ENCODE measurements at regions not wholly inside any gene's neighbourhood (a gene's known extent, or its start where the extent isn't known, plus 50 kb on each side); places are given as distances from the start of the nearest gene placed in this dataset.

GRCh38 chr14:75333606-75334548 lies 55.2 kb downstream of the FOS start:
- peaks cover 16% of the 10 kb centered on the region for H3K27me3 Mint-ChIP-seq
- no peaks in the 10 kb centered on the region for H3K36me3 Mint-ChIP-seq
- peak overlapping the region; percentile 91 to 97 (median 93) for H3K27ac Mint-ChIP-seq
- H3K9me3 Mint-ChIP-seq = no peaks in the 10 kb centered on the region
- Histone ChIP-seq H3K4me3 (ENCODE audit: low read depth, low read length) (peak overlapping the region; percentile 73), H3K27ac (ENCODE audit: insufficient read depth, low read length, poor library complexity, severe bottlenecking) (peak overlapping the region; percentile 62), H3K36me3 (ENCODE audit: control insufficient read depth, insufficient read depth, low read length) (no peaks in the 10 kb centered on the region), H3K27me3 (ENCODE audit: control insufficient read depth, insufficient read depth, low read length) (no peaks in the 10 kb centered on the region), H3K9me3 (ENCODE audit: control insufficient read depth in 2 of 2, low read length in 2 of 2) (no peaks in the 10 kb centered on the region), H3K4me1 (ENCODE audit: control insufficient read depth, insufficient read depth, low read length, poor library complexity, severe bottlenecking) (peaks cover 13% of the 10 kb centered on the region)
- peak overlapping the region; percentile 77 to 91 (median 80) for H3K4me3 Mint-ChIP-seq
- peaks cover 0 to 27% (median 17%) of the 10 kb centered on the region in 4 donors for H3K4me1 Mint-ChIP-seq
- ATAC-seq (ENCODE audit: low read depth in 2 of 2) (peak; percentile 82 to 88), DNase-seq (peak; percentile 7 to 78 (median 67))

GRCh38 chr14:75334549-75335051 lies 56.0 kb downstream of the FOS start:
- peak overlapping the region; percentile 91 to 94 (median 93) for H3K27ac Mint-ChIP-seq
- H3K27me3 Mint-ChIP-seq = peaks cover 16% of the 10 kb centered on the region
- Histone ChIP-seq H3K27me3 (ENCODE audit: control insufficient read depth, insufficient read depth, low read length) (no peaks in the 10 kb centered on the region), H3K9me3 (ENCODE audit: control insufficient read depth in 2 of 2, low read length in 2 of 2) (no peaks in the 10 kb centered on the region), H3K4me3 (ENCODE audit: low read depth, low read length) (peak overlapping the region; percentile 73), H3K4me1 (ENCODE audit: control insufficient read depth, insufficient read depth, low read length, poor library complexity, severe bottlenecking) (peaks cover 13% of the 10 kb centered on the region), H3K36me3 (ENCODE audit: control insufficient read depth, insufficient read depth, low read length) (no peaks in the 10 kb centered on the region), H3K27ac (ENCODE audit: insufficient read depth, low read length, poor library complexity, severe bottlenecking) (peak overlapping the region; percentile 62)
- peak overlapping the region; percentile 77 to 91 (median 80) for H3K4me3 Mint-ChIP-seq
- no peaks in the 10 kb centered on the region for H3K9me3 Mint-ChIP-seq
- ATAC-seq (ENCODE audit: low read depth in 2 of 2) (peak; percentile 16 to 43), DNase-seq (peak in 2 of 3 donors; percentile 6 to 24)
- H3K36me3 Mint-ChIP-seq = no peaks in the 10 kb centered on the region
- peaks cover 0 to 27% (median 17%) of the 10 kb centered on the region in 4 donors for H3K4me1 Mint-ChIP-seq

GRCh38 chr14:75335571-75335970 lies 56.9 kb downstream of the FOS start:
- H3K27me3 Mint-ChIP-seq = peaks cover 13% of the 10 kb centered on the region
- H3K27me3 ChIP-seq (ENCODE audit: control insufficient read depth, insufficient read depth, low read length) = no peaks in the 10 kb centered on the region
- DNase-seq (no peak), ATAC-seq (ENCODE audit: low read depth in 2 of 2) (no peak)
- no peak overlapping the region for H3K27ac ChIP-seq (ENCODE audit: insufficient read depth, low read length, poor library complexity, severe bottlenecking)
- H3K4me1 Mint-ChIP-seq = peaks cover 0 to 27% (median 17%) of the 10 kb centered on the region in 4 donors
- H3K9me3 ChIP-seq (ENCODE audit: control insufficient read depth in 2 of 2, low read length in 2 of 2) = no peaks in the 10 kb centered on the region
- H3K27ac Mint-ChIP-seq = peak overlapping the region in 1 of 3 donors; percentile 86
- no peak overlapping the region for H3K4me3 ChIP-seq (ENCODE audit: low read depth, low read length)
- no peaks in the 10 kb centered on the region for H3K36me3 ChIP-seq (ENCODE audit: control insufficient read depth, insufficient read depth, low read length)
- H3K36me3 Mint-ChIP-seq = no peaks in the 10 kb centered on the region
- H3K4me1 ChIP-seq (ENCODE audit: control insufficient read depth, insufficient read depth, low read length, poor library complexity, severe bottlenecking) = peaks cover 13% of the 10 kb centered on the region
- peak overlapping the region in 1 of 4 donors; percentile 65 for H3K4me3 Mint-ChIP-seq
- no peaks in the 10 kb centered on the region for H3K9me3 Mint-ChIP-seq

- Mint-ChIP-seq H3K27ac (no peak overlapping the region), H3K9me3 (peaks cover 0 to 2% (median 0%) of the 10 kb centered on the region in 7 donors), H3K36me3 (no peaks in the 10 kb centered on the region), H3K27me3 (peaks cover 22% of the 10 kb centered on the region), H3K4me1 (peaks cover 0 to 17% (median 7%) of the 10 kb centered on the region in 4 donors), H3K4me3 (no peak overlapping the region)
- Histone ChIP-seq H3K27ac (ENCODE audit: insufficient read depth, low read length, poor library complexity, severe bottlenecking) (no peak overlapping the region), H3K4me1 (ENCODE audit: control insufficient read depth, insufficient read depth, low read length, poor library complexity, severe bottlenecking) (peaks cover 12% of the 10 kb centered on the region), H3K27me3 (ENCODE audit: control insufficient read depth, insufficient read depth, low read length) (peaks cover 6% of the 10 kb centered on the region), H3K9me3 (ENCODE audit: control insufficient read depth in 2 of 2, low read length in 2 of 2) (no peaks in the 10 kb centered on the region), H3K4me3 (ENCODE audit: low read depth, low read length) (no peak overlapping the region), H3K36me3 (ENCODE audit: control insufficient read depth, insufficient read depth, low read length) (no peaks in the 10 kb centered on the region)
- no peak for ATAC-seq (ENCODE audit: low read depth in 2 of 2)
- DNase-seq = no peak
These were observed 59.8 kb downstream of the FOS start for GRCh38 chr14:75338398-75338797.

- H3K27ac ChIP-seq (ENCODE audit: insufficient read depth, low read length, poor library complexity, severe bottlenecking) = no peak overlapping the region
- H3K27me3 ChIP-seq (ENCODE audit: control insufficient read depth, insufficient read depth, low read length) = peaks cover 6% of the 10 kb centered on the region
- peaks cover 24% of the 10 kb centered on the region for H3K27me3 Mint-ChIP-seq
- H3K4me1 Mint-ChIP-seq = peaks cover 0 to 14% (median 5%) of the 10 kb centered on the region in 4 donors
- ATAC-seq (ENCODE audit: low read depth in 2 of 2) (no peak), DNase-seq (no peak)
- H3K4me3 Mint-ChIP-seq = no peak overlapping the region
- no peaks in the 10 kb centered on the region for H3K36me3 ChIP-seq (ENCODE audit: control insufficient read depth, insufficient read depth, low read length)
- H3K9me3 ChIP-seq (ENCODE audit: control insufficient read depth in 2 of 2, low read length in 2 of 2) = no peaks in the 10 kb centered on the region
- H3K4me1 ChIP-seq (ENCODE audit: control insufficient read depth, insufficient read depth, low read length, poor library complexity, severe bottlenecking) = peaks cover 6% of the 10 kb centered on the region
- H3K9me3 Mint-ChIP-seq = peaks cover 0 to 2% (median 0%) of the 10 kb centered on the region in 7 donors
- no peak overlapping the region for H3K27ac Mint-ChIP-seq
- H3K36me3 Mint-ChIP-seq = no peaks in the 10 kb centered on the region
- H3K4me3 ChIP-seq (ENCODE audit: low read depth, low read length) = no peak overlapping the region
These were observed 60.4 kb downstream of the FOS start for GRCh38 chr14:75339059-75339458.

- no peaks in the 10 kb centered on the region for H3K36me3 Mint-ChIP-seq
These were observed 62.3 kb downstream of the FOS start for GRCh38 chr14:75340921-75341320.

GRCh38 chr14:75341620-75342019 lies 63.0 kb downstream of the FOS start:
- Mint-ChIP-seq H3K36me3 (no peaks in the 10 kb centered on the region), H3K4me1 (no peaks in the 10 kb centered on the region), H3K9me3 (peaks cover 0 to 7% (median 0%) of the 10 kb centered on the region in 7 donors), H3K27ac (no peak overlapping the region), H3K27me3 (peaks cover 18% of the 10 kb centered on the region), H3K4me3 (no peak overlapping the region)
- DNase-seq = no peak
- Histone ChIP-seq H3K27me3 (ENCODE audit: control insufficient read depth, insufficient read depth, low read length) (peaks cover 6% of the 10 kb centered on the region), H3K36me3 (ENCODE audit: control insufficient read depth, insufficient read depth, low read length) (no peaks in the 10 kb centered on the region), H3K9me3 (ENCODE audit: control insufficient read depth in 2 of 2, low read length in 2 of 2) (no peaks in the 10 kb centered on the region), H3K4me3 (ENCODE audit: low read depth, low read length) (no peak overlapping the region), H3K27ac (ENCODE audit: insufficient read depth, low read length, poor library complexity, severe bottlenecking) (no peak overlapping the region), H3K4me1 (ENCODE audit: control insufficient read depth, insufficient read depth, low read length, poor library complexity, severe bottlenecking) (no peaks in the 10 kb centered on the region)
- no peak for ATAC-seq (ENCODE audit: low read depth in 2 of 2)

More at GRCh38 chr14:75340921-75341320, 62.3 kb downstream of the FOS start:
- Histone ChIP-seq H3K27ac (ENCODE audit: insufficient read depth, low read length, poor library complexity, severe bottlenecking) (no peak overlapping the region), H3K4me1 (ENCODE audit: control insufficient read depth, insufficient read depth, low read length, poor library complexity, severe bottlenecking) (no peaks in the 10 kb centered on the region), H3K4me3 (ENCODE audit: low read depth, low read length) (no peak overlapping the region), H3K27me3 (ENCODE audit: control insufficient read depth, insufficient read depth, low read length) (peaks cover 6% of the 10 kb centered on the region), H3K9me3 (ENCODE audit: control insufficient read depth in 2 of 2, low read length in 2 of 2) (no peaks in the 10 kb centered on the region), H3K36me3 (ENCODE audit: control insufficient read depth, insufficient read depth, low read length) (no peaks in the 10 kb centered on the region)
- H3K4me3 Mint-ChIP-seq = no peak overlapping the region
- H3K27ac Mint-ChIP-seq = no peak overlapping the region
- ATAC-seq (ENCODE audit: low read depth in 2 of 2) (no peak), DNase-seq (no peak)
- H3K4me1 Mint-ChIP-seq = no peaks in the 10 kb centered on the region
- peaks cover 20% of the 10 kb centered on the region for H3K27me3 Mint-ChIP-seq
- peaks cover 0 to 7% (median 0%) of the 10 kb centered on the region in 7 donors for H3K9me3 Mint-ChIP-seq
